ENCODE measurements at regions not wholly inside any gene's neighbourhood (a gene's known extent, or its start where the extent isn't known, plus 50 kb on each side); places are given as distances from the start of the nearest gene placed in this dataset.

DNA sequence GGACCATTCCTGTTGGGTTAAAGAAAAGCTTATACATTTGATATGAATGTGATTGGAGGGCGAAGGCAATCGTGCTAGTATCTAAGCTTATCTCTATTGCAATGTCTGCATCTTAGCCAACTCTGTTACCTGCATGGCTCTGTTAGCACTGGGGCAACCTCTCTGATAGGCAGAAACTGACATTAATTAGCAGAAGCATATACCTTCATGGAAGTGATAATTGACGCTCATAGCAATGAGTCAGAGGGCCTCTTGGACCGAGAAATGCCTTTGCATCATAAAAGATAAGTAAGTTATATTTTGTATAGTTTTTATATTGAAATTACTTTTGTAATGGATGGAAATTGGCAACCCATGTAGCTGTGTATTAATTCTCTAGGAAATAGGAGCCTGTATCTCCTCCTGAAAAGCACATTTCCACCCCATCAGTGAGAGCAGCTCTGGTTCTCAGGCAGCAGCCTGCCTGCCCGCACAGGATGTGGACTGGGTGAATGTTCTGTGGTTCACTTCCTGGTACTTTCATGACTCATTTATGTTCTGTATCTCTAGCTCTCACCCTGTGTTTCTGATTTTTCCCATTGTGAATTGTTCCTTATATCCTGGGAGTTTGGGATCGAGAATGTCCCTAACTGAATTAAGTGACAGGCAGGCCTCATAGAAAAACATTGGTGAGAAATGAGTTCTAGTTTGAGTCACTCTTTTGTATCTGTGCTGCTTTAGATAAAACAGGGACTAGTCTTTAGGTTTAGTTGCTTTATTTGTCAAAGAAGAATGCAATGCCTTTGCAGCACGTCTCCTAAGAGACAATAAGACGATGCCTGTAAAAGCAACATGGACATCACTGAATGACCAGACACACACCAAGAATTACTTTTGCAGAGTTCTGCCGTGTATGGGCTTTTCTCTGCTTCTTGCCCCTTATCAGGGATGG, 344.9 kb downstream of the DCDC2C start:
- Mint-ChIP-seq H3K27ac (no peak overlapping the region), H3K4me1 (ENCODE audit: low read depth) (no peaks in the 10 kb centered on the region), H3K36me3 (no peaks in the 10 kb centered on the region), H3K4me3 (no peak overlapping the region), H3K9me3 (ENCODE audit: low read depth) (peaks cover 4% of the 10 kb centered on the region), H3K27me3 (no peaks in the 10 kb centered on the region)

- Mint-ChIP-seq H3K27me3 (no peaks in the 10 kb centered on the region), H3K4me1 (ENCODE audit: low read depth) (no peaks in the 10 kb centered on the region), H3K4me3 (no peak overlapping the region), H3K27ac (no peak overlapping the region), H3K9me3 (ENCODE audit: low read depth) (peaks cover 4% of the 10 kb centered on the region), H3K36me3 (no peaks in the 10 kb centered on the region)
Observed at GRCh38 chr2:4049463-4049862, 346.1 kb downstream of the DCDC2C start.

DNA sequence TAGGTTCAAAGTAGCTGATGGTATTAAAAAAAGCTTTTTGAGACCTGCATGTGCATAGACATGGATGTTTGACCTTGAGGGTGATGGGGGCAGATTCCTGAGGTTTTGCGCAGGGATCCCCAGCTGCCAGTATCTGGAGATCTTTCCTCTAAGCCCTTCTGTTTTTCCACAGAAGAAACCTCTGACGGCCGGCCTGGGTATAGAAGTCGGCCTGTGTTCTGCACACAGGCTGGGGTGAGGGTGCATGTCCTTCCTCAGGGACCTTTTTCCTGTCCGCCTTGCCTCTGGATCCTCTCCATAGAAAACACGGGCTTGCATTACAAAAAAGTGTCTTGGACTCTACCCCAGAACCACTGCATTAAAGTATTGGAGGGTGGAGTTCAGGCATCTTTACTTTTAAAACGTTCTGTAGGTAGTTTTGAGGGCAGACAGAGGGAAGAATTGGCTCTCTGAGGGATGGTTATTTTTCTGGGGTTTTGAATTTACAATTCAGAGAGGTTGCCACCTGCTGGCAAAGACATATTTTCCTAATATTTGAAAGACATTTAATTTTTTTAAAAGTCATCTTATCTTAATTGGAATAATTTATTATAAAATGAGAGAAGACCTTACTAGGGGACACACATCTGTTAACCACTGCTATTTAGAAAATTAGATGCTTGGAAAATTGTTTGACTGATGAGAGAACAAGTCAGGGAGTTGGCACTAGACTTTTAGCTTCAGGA, 350.6 kb downstream of the DCDC2C start:
- Mint-ChIP-seq H3K4me3 (no peak overlapping the region), H3K27ac (no peak overlapping the region), H3K9me3 (ENCODE audit: low read depth) (peaks cover 4% of the 10 kb centered on the region), H3K4me1 (ENCODE audit: low read depth) (no peaks in the 10 kb centered on the region), H3K27me3 (no peaks in the 10 kb centered on the region), H3K36me3 (no peaks in the 10 kb centered on the region)

DNA sequence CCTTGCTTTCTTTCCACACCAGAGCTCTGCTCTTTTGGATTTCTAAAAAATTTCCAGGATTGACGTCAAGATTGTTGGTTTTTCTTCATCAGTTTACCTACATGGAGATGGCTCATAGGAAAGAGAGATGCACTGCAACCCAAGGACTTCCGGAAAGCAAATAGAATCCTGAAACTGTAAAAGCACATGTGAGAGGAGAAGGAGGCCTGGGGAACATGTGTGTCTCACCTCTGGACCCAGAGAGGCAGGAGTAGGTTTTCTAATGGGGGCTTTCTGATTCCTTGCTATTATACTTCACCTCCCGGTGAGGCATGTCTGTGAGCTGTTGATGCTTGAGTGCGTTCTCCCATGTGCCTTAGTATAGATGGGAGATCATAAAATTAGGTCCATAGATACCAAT, 362.8 kb downstream of the DCDC2C start:
- Mint-ChIP-seq H3K4me1 (ENCODE audit: low read depth) (no peaks in the 10 kb centered on the region), H3K36me3 (no peaks in the 10 kb centered on the region), H3K27me3 (no peaks in the 10 kb centered on the region), H3K4me3 (no peak overlapping the region), H3K27ac (no peak overlapping the region), H3K9me3 (ENCODE audit: low read depth) (no peaks in the 10 kb centered on the region)

GRCh38 chr2:4073026-4073569, 369.7 kb downstream of the DCDC2C start:
- no peak overlapping the region for H3K4me3 Mint-ChIP-seq
- H3K9me3 Mint-ChIP-seq (ENCODE audit: low read depth), result no peaks in the 10 kb centered on the region
- H3K27ac Mint-ChIP-seq, result no peak overlapping the region
- no peaks in the 10 kb centered on the region for H3K27me3 Mint-ChIP-seq
- no peaks in the 10 kb centered on the region for H3K4me1 Mint-ChIP-seq (ENCODE audit: low read depth)
- no peaks in the 10 kb centered on the region for H3K36me3 Mint-ChIP-seq

GRCh38 chr2:4077017-4077416, 373.6 kb downstream of the DCDC2C start:
- Mint-ChIP-seq H3K36me3 (no peaks in the 10 kb centered on the region), H3K9me3 (ENCODE audit: low read depth) (no peaks in the 10 kb centered on the region), H3K4me1 (ENCODE audit: low read depth) (no peaks in the 10 kb centered on the region), H3K27ac (no peak overlapping the region), H3K27me3 (no peaks in the 10 kb centered on the region), H3K4me3 (no peak overlapping the region)

DNA sequence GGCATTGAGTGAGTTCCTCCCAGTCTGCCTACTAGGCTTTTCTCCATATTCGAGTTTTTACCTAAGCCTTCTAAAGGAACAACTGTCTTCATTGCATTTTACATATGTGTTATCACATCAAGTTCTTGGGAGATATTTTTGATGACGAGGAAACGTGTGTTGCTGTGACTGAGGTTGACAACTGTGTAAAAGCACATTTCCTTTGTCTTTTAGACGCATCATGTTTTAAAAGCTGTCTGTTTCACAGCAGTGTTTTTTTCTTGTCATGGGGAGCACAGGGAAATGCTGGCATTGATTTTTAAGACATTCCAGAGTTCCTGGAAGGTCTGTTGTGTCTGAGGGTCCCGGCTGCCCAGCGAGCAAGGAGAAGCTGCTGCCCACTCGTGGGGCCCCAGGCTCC, 381.8 kb downstream of the DCDC2C start:
- H3K9me3 Mint-ChIP-seq (ENCODE audit: low read depth), result peaks cover 18% of the 10 kb centered on the region

GRCh38 chr2:4090668-4091630, 387.6 kb downstream of the DCDC2C start:
- Mint-ChIP-seq H3K27ac (no peak overlapping the region), H3K4me1 (ENCODE audit: low read depth) (no peaks in the 10 kb centered on the region)

More for the DNA sequence above, 381.8 kb downstream of the DCDC2C start:
- no peak overlapping the region for H3K4me3 Mint-ChIP-seq
- H3K27me3 Mint-ChIP-seq, result peaks cover 3% of the 10 kb centered on the region
- no peaks in the 10 kb centered on the region for H3K4me1 Mint-ChIP-seq (ENCODE audit: low read depth)
- no peak overlapping the region for H3K27ac Mint-ChIP-seq
- no peaks in the 10 kb centered on the region for H3K36me3 Mint-ChIP-seq

DNA sequence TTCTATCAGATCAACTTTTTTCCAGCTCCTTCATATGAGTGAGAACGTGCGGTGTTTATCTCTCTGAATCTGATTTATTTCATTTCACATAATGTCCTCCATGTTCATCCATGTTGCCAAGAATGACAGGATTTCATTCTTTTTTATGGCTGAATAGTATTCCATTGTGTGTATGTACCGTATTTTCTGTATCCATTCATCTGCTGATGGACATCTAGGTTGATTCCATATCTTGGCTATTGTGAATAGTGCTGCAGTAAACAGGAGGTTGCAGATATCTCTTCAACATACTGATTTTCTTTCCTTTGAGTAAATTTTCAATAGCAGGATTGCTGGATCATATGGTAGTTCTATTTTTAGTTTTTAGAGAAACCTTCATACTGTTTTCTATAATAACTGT, 388.5 kb downstream of the DCDC2C start:
- Mint-ChIP-seq H3K4me3 (no peak overlapping the region), H3K36me3 (no peaks in the 10 kb centered on the region), H3K27me3 (no peaks in the 10 kb centered on the region), H3K4me1 (ENCODE audit: low read depth) (no peaks in the 10 kb centered on the region), H3K27ac (no peak overlapping the region), H3K9me3 (ENCODE audit: low read depth) (peaks cover 17% of the 10 kb centered on the region)

More at GRCh38 chr2:4090668-4091630, 387.6 kb downstream of the DCDC2C start:
- Mint-ChIP-seq H3K9me3 (ENCODE audit: low read depth) (peaks cover 17% of the 10 kb centered on the region), H3K36me3 (no peaks in the 10 kb centered on the region), H3K4me3 (no peak overlapping the region), H3K27me3 (no peaks in the 10 kb centered on the region)

DNA sequence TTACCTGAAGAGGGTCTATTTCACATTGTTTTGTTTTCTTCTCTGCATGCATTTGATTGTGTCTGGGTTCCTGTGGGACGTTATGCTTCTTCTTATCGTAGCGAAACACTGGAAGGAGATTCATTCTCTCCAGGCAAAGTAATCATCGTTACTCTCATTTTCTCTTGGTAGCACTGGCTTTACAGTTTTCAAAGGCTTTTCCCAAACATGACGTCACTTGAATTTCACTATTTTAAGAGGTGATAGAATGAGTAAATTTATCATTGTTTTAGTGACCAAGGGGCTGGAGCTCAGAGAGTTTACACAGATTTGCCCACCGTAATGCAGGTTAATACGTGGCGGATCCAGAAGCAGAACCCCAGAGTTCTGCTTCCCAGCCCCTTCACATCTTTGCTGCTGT, 391.4 kb downstream of the DCDC2C start:
- H3K9me3 Mint-ChIP-seq (ENCODE audit: low read depth), result peaks cover 4% of the 10 kb centered on the region
- no peak overlapping the region for H3K27ac Mint-ChIP-seq
- no peak overlapping the region for H3K4me3 Mint-ChIP-seq
- no peaks in the 10 kb centered on the region for H3K27me3 Mint-ChIP-seq
- H3K4me1 Mint-ChIP-seq (ENCODE audit: low read depth), result no peaks in the 10 kb centered on the region
- H3K36me3 Mint-ChIP-seq, result no peaks in the 10 kb centered on the region

GRCh38 chr2:4096978-4097766, 393.8 kb downstream of the DCDC2C start:
- Mint-ChIP-seq H3K4me1 (ENCODE audit: low read depth) (no peaks in the 10 kb centered on the region), H3K27me3 (no peaks in the 10 kb centered on the region), H3K4me3 (no peak overlapping the region), H3K36me3 (no peaks in the 10 kb centered on the region), H3K27ac (no peak overlapping the region), H3K9me3 (ENCODE audit: low read depth) (no peaks in the 10 kb centered on the region)

DNA sequence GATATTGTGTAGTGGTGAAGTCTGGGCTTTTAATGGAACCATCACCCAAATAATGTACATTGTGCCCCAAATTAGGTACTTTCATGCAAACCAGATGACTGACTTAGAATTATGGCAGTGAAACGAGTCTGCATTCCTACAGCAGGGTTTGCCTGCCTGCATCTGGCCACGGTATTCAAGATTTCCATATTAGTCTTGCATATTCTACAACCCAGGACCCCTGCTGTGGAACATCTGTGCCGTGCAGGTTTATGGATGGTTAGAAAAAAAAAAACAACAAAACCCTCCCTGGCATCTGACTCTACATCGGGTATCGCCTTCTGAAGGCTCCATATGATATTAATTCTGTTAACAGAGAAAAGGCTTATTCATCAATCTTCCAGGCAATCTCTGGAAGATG, 394.8 kb downstream of the DCDC2C start:
- H3K36me3 Mint-ChIP-seq, result no peaks in the 10 kb centered on the region
- no peaks in the 10 kb centered on the region for H3K4me1 Mint-ChIP-seq (ENCODE audit: low read depth)
- H3K27ac Mint-ChIP-seq, result no peak overlapping the region
- no peaks in the 10 kb centered on the region for H3K9me3 Mint-ChIP-seq (ENCODE audit: low read depth)
- H3K27me3 Mint-ChIP-seq, result no peaks in the 10 kb centered on the region
- H3K4me3 Mint-ChIP-seq, result no peak overlapping the region

GRCh38 chr2:4101936-4102335, 398.6 kb downstream of the DCDC2C start:
- Mint-ChIP-seq H3K4me3 (no peak overlapping the region), H3K27ac (no peak overlapping the region), H3K9me3 (ENCODE audit: low read depth) (no peaks in the 10 kb centered on the region), H3K27me3 (peaks cover 2% of the 10 kb centered on the region), H3K36me3 (no peaks in the 10 kb centered on the region), H3K4me1 (ENCODE audit: low read depth) (no peaks in the 10 kb centered on the region)

- peaks cover 2% of the 10 kb centered on the region for H3K27me3 Mint-ChIP-seq
- no peaks in the 10 kb centered on the region for H3K4me1 Mint-ChIP-seq (ENCODE audit: low read depth)
- H3K9me3 Mint-ChIP-seq (ENCODE audit: low read depth), result no peaks in the 10 kb centered on the region
- no peaks in the 10 kb centered on the region for H3K36me3 Mint-ChIP-seq
- H3K27ac Mint-ChIP-seq, result no peak overlapping the region
- H3K4me3 Mint-ChIP-seq, result no peak overlapping the region
Observed at GRCh38 chr2:4107179-4107578, 403.8 kb downstream of the DCDC2C start.

Data from activated naive CD8-positive, alpha-beta T cell (primary cell).